ENCODE measurements at regions not wholly inside any gene's neighbourhood (a gene's known extent, or its start where the extent isn't known, plus 50 kb on each side); places are given as distances from the start of the nearest gene placed in this dataset.

DNA sequence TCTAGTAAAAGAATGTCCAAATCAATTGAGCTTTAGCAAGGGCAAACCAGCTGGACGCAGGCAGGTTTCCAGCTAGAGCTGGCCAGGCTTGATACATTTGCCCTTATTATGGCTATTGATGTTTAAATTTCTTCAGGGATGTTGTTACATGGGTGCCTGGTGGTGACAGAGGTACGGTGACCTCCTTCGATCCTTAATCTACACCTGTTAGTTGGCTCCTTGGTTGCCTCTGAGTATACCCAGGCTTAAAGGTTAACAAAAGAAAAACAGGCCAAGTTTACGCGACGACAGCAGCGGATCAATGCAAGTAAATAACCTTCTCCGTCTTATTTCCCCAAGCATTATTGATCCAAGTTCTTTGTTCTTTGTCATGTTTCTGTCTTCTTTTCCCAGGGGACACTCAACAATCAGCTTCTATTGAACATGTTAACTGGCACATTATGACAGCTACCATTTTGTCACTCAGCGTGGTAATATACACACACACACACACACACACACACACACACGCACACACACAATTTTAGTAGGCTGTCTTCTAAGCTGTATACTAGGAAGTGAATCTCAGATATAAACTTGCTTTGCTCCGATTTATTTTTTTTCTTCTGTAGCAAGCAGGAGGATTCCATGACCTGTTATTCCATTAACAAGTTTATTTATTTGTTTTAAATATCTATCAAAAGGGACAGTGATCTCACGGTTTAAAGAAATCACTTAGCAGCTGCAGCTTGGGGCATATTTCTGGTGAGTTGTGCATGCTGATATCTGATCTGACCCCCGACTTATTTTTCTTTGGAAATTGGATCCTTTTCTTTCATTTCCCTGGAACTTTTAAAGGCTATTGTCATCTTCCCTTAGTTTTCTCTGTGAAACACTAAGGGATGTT lies 844.7 kb downstream of the MCTP2 start:
- H3K4me2 ChIP-seq (ENCODE audit: control insufficient read depth, extremely low read depth, insufficient read depth, low read depth, low read length): no peak overlapping the region
- no peaks in the 10 kb centered on the region for H3K4me1 ChIP-seq (ENCODE audit: control insufficient read depth, extremely low read depth, insufficient read depth, low read length)
- H3K9ac ChIP-seq (ENCODE audit: control insufficient read depth, extremely low read depth, insufficient read depth, low read length): no peak overlapping the region
- H4K20me1 ChIP-seq (ENCODE audit: control insufficient read depth, extremely low read depth, insufficient read depth, low read length): no peaks in the 10 kb centered on the region
- H3K79me2 ChIP-seq (ENCODE audit: control insufficient read depth, insufficient read depth, low read length): no peaks in the 10 kb centered on the region
- TF ChIP-seq, protein P1, sequence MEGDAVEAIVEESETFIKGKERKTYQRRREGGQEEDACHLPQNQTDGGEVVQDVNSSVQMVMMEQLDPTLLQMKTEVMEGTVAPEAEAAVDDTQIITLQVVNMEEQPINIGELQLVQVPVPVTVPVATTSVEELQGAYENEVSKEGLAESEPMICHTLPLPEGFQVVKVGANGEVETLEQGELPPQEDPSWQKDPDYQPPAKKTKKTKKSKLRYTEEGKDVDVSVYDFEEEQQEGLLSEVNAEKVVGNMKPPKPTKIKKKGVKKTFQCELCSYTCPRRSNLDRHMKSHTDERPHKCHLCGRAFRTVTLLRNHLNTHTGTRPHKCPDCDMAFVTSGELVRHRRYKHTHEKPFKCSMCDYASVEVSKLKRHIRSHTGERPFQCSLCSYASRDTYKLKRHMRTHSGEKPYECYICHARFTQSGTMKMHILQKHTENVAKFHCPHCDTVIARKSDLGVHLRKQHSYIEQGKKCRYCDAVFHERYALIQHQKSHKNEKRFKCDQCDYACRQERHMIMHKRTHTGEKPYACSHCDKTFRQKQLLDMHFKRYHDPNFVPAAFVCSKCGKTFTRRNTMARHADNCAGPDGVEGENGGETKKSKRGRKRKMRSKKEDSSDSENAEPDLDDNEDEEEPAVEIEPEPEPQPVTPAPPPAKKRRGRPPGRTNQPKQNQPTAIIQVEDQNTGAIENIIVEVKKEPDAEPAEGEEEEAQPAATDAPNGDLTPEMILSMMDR (optimal IDR thresholded peaks at IDR 0.05 in 1 of 3, IDR thresholded peaks at IDR 0.05 in 1 of 3, conservative IDR thresholded peaks at IDR 0.05 in 1 of 3; ENCODE audit: extremely low read depth in 1 of 3, insufficient read depth in 2 of 3, low read length in 3 of 3): no peak
- TF ChIP-seq EZH2 (IDR thresholded peaks at IDR 0.05; ENCODE audit: low read length): no peak
- no peak for DNase-seq (ENCODE audit: low read depth, low spot score)
- no peaks in the 10 kb centered on the region for H3K9me1 ChIP-seq (ENCODE audit: control insufficient read depth, extremely low read depth, insufficient read depth, low read length)
- H3K27ac ChIP-seq (ENCODE audit: control insufficient read depth, insufficient read depth, low read length): no peak overlapping the region
- no peaks in the 10 kb centered on the region for H3K36me3 ChIP-seq (ENCODE audit: control insufficient read depth in 2 of 2, extremely low read depth in 1 of 2, insufficient read depth in 2 of 2, low read length in 2 of 2)
- dilution Hi-C loops (cut with MboI; ENCODE audit: extremely low pct_ligation_motif_present, low sequenced_read_pairs): no loop called here
- no peak overlapping the region for H3K4me3 ChIP-seq (ENCODE audit: control insufficient read depth in 2 of 3, extremely low read depth in 1 of 3, insufficient read depth in 2 of 3, low read depth in 1 of 3, low read length in 3 of 3)
- no peak for FAIRE-seq
- H3K27me3 ChIP-seq (ENCODE audit: control insufficient read depth, extremely low read depth, insufficient read depth, low read length): no peaks in the 10 kb centered on the region
- H2AFZ ChIP-seq (ENCODE audit: control insufficient read depth, low read length): no peak overlapping the region
- no peaks in the 10 kb centered on the region for H3K9me3 ChIP-seq (ENCODE audit: control insufficient read depth, low read depth, low read length)

DNA sequence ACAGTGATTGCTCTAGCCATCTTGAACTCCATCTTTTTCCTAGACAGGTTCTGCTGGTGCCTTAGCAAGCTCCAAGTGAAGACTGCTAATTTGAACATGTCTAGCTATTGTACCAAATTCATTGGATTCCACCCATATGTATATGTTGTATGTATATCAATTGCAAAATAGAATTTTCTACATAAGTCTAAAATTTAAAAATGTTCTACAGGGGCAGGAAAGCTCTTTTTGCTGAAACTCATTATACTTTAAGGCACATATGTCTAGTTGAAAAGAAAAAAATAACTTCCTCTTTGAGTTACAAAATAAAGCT lies 845.3 kb downstream of the MCTP2 start:
- Histone ChIP-seq H3K27me3 (ENCODE audit: control insufficient read depth, extremely low read depth, insufficient read depth, low read length) (no peaks in the 10 kb centered on the region), H3K4me2 (ENCODE audit: control insufficient read depth, extremely low read depth, insufficient read depth, low read depth, low read length) (no peak overlapping the region), H3K9me1 (ENCODE audit: control insufficient read depth, extremely low read depth, insufficient read depth, low read length) (no peaks in the 10 kb centered on the region), H3K9me3 (ENCODE audit: control insufficient read depth, low read depth, low read length) (no peaks in the 10 kb centered on the region), H3K4me3 (ENCODE audit: control insufficient read depth in 2 of 3, extremely low read depth in 1 of 3, insufficient read depth in 2 of 3, low read depth in 1 of 3, low read length in 3 of 3) (no peak overlapping the region), H3K4me1 (ENCODE audit: control insufficient read depth, extremely low read depth, insufficient read depth, low read length) (no peaks in the 10 kb centered on the region), H2AFZ (ENCODE audit: control insufficient read depth, low read length) (no peak overlapping the region), H4K20me1 (ENCODE audit: control insufficient read depth, extremely low read depth, insufficient read depth, low read length) (no peaks in the 10 kb centered on the region), H3K36me3 (ENCODE audit: control insufficient read depth in 2 of 2, extremely low read depth in 1 of 2, insufficient read depth in 2 of 2, low read length in 2 of 2) (no peaks in the 10 kb centered on the region), H3K27ac (ENCODE audit: control insufficient read depth, insufficient read depth, low read length) (no peak overlapping the region), H3K9ac (ENCODE audit: control insufficient read depth, extremely low read depth, insufficient read depth, low read length) (no peak overlapping the region), H3K79me2 (ENCODE audit: control insufficient read depth, insufficient read depth, low read length) (no peaks in the 10 kb centered on the region)
- FAIRE-seq (no peak), DNase-seq (ENCODE audit: low read depth, low spot score) (no peak)
- no peak for TF ChIP-seq EZH2 (IDR thresholded peaks at IDR 0.05; ENCODE audit: low read length)
- TF ChIP-seq, protein P1 (optimal IDR thresholded peaks at IDR 0.05 in 1 of 3, IDR thresholded peaks at IDR 0.05 in 1 of 3, conservative IDR thresholded peaks at IDR 0.05 in 1 of 3; ENCODE audit: extremely low read depth in 1 of 3, insufficient read depth in 2 of 3, low read length in 3 of 3): no peak
- dilution Hi-C loops (cut with MboI; ENCODE audit: extremely low pct_ligation_motif_present, low sequenced_read_pairs): no loop called here

Measured in keratinocyte (primary cell).